HG03060 (cell line): ENCODE measurements at regions not wholly inside any gene's neighbourhood (a gene's known extent, or its start where the extent isn't known, plus 50 kb on each side); places are given as distances from the start of the nearest gene placed in this dataset.

Source experiments
- ATAC-seq: cut with Tn5 transposase; IDR thresholded peaks from one replicate; pipeline ENCODE4 v1.9.1; 2021; ENCODE audit warnings: low read depth, moderate number of reproducible peaks; ENCODE audit not compliant: unreplicated experiment

DNA sequence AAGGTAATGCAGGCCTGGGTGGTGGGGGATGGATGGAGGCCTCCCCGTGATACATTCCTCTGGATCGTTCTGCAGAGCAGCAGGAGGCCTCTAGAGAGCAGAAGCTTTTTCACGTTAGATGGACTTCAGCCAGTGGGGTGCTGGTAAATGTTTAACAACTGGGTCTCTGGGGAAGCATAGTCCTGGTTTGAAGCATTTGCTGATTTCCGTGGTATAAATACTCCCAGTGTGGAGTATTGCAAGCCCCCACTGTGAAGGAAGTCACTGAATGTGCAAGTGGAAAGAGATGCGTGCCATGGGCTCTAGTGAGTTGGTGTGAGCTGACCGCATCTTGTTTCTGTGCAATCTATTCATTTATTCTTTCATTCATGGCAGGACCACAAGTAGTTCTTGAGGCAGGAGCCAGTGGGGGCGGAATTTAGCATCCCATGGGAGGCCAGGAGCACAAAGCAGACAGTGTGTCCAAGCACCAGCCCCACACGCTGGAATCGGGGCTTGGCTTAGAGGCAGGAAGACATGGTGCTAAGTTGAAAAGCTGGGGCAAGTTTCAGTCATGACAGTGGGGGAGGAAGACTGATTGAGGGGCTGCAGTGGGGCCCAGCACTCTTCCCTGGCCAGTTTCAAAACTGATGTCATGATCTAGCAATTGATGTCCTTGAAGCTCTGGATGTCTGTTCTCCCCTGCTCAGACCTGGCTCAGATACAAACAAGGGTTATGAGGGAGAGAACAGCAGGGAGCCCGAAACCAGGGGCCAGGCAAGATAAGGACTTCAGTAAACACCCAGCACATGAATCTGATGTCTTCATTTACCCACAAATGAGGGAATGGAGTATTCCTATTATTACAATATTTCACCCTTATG, 280.9 kb upstream of the LYZL1 start:
- no peak for ATAC-seq

DNA sequence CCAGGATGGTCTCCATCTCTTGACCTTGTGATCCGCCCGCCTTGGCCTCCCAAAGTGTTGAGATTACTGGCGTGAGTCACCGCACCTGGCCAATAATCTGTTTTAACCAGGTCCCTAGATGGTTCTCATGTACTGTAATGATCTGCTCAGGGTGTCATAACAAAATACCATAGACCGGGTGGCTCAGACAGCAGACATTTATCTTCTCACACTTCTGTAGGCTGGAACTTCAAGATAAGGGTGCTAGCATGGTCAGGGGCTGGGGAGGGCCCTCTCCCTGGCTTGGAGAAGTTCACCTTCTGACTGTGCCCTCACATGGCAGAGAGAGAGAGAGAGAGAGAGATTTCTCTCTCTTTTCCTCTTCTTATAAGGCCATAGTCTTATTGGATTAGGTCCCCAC, 279.4 kb upstream of the LYZL1 start:
- no peak for ATAC-seq

DNA sequence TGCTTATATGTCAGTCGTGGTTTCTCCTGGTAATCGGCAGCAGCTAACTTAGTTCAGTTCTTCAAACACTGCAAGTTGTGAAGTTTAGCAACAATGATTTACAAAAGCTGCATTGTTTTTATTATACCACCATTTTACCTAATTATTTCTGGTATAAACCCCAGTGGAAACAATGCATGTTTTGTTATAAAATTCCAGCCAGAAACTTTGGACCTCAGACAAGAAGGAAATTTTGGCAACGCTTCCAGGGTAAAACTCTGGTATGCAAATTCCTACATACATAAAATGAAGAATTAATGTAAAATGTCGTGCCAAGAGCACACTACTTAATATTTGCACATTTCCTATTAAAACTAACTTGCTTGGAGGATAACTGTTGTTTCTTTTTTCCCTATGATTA, 277.4 kb upstream of the LYZL1 start:
- ATAC-seq: no peak

DNA sequence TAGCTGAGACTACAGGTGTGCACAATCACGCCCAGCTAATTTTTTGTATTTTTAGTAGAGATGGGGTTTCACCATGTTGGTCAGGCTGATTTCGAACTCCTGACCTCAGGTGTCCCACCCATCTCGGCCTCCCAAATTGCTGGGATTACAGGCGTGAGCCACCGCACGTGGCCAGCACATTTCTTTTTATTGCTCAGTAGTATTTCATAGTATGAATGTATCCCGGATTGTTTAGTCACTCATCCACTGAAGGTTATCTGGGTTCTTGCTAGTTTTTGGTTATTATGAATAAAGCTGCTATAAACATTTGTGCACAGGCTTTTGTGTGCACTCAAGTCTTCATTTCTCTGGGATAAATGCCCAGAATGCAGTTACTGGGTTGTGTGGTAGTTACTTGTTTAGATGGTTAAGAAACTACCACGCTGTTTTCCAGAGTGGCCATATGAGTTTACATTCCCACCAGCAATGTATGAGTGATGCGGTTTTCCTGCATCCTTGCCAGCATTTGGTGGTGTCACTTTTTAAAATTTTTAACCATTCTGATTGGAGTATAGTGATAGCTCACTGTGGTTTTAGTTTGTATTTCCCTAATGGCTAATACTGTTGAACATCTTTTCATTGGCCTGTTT, 275.8 kb upstream of the LYZL1 start:
- no peak for ATAC-seq

DNA sequence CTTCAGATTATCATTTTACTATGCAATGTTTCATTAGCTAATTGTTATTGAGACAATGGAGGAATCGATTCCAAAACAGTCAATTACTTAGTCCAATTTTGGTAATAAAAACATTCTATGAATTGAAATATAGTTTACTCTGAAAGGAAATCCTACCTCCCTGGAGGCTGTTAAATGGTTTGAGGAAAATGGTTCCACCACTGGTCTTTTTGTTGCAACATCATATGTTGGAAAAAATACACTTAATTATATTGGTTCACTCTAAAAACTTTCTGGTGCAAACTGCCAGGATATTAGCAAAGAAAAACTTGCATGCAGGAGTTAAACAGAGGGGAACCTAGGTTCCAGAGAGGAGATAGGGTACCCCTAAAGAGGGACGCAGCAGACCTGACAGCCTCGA, 267.3 kb upstream of the LYZL1 start:
- no peak for ATAC-seq

DNA sequence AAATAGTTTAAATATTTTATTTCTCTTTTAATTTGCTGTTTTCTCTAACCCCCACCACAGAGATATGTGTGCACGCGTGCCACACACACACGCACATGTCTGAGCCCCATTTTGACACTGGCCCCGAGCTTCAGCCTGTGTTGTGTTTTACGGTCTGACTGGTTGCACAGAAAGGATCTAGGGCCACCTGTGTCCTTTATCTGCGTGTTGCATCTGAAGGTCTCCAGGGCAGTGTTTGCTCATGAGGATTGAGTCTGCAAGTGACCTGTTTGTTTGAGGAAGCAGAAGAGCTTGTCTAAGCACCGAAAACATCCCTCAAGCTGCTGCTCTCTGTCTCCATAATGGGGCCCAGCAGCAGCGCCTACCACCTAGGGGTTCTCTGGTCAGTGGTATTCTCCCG, 266.4 kb upstream of the LYZL1 start:
- no peak for ATAC-seq

DNA sequence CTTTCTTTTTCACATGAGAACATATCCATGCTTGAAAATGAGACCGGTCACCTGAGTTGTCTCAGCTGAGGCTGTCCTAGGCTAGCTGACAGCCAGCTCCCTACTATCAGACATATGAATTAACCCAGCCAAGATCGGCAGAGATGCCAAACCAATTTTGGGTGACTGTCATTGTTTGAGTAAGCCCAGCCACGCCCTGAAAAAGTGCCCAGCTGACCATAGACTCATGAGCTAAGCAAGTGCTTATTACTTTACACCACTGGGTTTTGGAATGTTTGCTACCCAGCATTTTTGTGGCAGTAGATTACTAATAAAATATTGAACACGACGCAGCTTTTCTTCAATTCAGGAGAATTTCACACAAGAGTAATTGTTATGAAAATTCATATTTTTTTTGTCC, 265.2 kb upstream of the LYZL1 start:
- ATAC-seq: no peak

DNA sequence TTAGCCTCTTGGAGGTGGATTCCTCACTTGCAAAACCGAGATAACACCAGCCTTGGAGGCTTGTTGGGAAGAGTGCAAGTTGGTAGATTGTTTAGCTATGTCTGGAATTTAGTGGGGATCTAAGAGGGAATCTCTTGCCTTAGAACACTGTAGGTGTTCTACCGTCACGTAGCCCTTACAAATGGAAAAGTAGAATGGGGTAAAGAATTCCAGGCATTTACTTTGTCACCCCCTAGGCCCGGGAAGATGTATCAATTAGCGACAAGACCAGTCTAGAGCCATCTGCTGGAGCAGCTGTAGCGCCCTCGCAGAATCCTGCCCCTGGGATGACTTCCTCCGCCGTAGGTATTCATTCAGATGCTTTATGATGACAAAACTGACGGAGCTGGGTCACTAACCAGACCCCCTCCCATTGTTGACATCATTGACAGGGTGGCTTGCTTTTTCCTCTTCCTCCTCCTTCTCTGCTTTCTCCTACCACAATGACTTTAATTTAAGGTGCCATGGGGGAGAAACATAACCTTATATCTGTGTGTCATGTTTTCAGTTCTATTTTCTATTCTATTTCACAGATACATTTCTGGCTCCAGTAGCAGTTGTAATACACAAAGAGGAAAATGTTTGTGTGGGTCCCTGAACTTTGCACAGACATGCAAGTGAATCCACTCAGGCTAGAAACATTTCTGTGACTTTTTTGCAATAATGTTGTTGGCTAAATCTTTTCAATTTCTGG, 262.6 kb upstream of the LYZL1 start:
- no peak for ATAC-seq

DNA sequence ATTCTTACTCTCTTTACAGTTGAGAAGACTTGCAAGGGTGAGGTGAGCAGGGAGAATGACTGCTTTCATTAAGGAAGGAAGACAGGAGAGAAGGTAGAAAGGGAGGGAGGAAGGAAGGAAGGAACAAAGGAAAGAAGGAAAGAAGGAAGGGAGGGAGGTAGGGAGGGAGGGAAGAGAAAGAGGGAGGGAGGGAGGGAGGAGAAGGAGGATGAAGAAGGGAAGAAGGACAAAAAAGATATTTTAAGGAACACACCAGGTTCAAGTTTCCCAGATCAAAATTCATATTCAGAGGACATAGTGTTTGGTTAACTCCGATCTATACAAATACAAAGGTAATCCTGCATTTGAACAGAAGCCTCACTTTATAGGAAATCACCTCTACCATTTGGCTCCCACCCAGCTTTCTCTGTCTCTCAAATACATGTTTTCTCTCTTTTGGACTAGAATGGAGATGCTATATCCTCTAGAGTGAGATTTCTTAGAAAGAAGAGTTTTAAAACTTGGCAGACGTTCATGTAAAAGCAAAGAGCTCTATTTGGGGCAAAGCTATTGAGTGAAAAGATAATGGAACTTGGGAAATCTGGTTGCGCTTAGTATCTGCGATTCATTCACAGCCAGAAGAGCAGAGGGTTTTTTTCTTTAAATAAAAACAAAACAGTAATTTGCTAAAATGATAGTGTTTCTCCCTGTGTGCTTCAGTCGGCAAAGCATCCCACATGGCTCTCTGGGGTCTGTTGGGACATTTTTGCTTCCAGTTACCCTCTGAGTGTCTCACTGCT, 261.9 kb upstream of the LYZL1 start:
- ATAC-seq: no peak

DNA sequence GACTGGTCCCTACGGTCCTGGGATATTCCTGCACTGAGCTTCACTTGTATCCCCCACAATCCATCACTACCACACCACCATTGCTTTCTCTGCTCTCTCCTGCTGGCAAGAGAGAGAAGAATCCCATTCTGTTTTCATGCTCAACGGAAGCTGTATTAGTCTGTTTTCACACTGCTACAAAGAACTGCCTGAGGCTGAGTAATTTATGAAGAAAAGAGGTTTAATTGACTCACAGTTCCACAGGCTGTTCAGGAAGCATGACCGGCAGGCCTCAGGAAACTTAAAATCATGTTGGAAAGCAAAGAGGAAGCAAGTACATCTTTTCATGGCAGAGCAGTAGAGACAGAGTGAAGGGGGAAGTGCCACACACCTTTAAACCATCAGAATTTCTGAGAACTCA, 260.4 kb upstream of the LYZL1 start:
- no peak for ATAC-seq

DNA sequence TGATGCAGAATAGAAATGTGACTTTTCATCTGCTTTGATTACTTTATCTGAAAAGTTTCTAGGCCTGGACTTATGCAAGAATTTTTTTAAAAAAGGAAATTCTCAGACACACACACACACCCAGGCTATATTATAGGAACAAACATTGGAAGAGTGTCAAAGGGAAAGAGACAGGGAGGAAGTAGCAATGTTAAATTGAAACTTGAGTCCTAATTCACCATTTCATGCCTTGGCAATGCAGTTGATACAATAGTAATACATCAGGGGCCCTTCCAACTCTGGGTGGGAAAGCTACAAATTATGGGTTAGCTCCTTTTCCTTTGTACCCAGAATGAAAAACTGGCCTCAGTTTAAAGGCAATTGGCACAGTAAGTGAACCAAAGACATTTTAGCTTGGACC, 258.0 kb upstream of the LYZL1 start:
- ATAC-seq: no peak

DNA sequence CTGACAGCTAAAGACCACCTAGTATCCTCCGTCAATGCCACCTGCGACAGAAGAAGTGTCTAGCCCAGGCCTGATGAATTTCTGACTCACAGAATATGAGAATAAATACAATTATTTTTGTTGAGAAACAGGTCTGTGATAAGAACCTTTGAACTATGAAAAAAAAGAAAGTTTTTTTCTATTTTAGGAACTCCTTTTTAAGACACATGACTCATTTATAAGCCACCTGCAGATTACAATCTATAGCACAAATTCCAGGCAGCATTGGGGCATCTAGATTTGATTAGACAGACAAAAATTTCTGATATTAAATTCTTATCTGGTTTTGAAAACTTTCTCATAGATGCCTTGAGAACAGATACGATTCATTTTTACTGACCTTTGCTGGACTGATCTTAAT, 256.7 kb upstream of the LYZL1 start:
- ATAC-seq: no peak

DNA sequence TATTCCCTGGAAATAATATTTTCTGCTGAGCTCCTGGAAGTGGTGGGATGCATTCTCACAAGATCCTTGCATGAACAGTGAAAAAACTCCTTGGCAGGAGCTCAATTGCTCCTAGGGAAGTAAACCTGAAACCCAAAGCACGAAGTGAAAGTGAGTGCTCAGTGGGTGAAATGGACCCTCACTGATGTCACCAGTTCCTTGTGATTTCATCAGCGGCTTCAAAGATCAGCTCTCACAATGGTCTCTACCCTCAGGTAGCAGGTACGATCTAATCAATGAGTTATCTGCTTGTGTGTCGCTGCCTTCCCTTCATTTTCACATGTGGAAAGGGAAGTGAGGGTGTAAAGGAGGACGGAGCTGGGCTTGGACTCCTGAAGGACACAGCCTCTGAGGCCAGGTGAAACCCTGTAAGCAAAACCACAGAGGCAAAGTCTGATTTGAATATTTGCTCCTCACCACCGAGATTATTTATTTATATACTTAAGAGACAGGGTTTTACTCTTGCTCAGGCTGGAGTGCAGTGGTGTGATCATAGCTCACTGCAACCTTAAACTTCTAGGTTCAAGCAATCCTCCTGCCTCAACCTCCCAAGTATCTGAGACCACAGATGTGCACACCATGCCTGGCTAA, 255.4 kb upstream of the LYZL1 start:
- peak; percentile 44 for ATAC-seq

DNA sequence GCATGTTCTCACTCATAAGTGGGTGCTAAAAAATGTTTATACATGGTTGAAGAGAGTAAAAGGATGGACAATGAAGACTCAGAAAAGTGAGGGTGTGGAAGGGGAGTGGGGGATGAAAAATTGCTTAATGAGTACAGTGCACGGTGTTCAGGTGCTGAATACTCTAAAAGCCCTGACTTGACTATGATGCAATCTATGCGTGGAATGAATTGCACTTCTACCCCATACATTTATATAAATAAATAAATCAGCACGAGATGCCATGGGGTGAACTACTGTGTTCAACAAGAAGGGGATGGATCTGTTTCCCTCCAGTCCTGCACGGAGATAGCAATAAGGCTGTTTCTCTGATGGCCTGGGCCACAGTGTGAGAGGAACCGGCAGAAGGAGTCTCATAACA, 254.3 kb upstream of the LYZL1 start:
- no peak for ATAC-seq

DNA sequence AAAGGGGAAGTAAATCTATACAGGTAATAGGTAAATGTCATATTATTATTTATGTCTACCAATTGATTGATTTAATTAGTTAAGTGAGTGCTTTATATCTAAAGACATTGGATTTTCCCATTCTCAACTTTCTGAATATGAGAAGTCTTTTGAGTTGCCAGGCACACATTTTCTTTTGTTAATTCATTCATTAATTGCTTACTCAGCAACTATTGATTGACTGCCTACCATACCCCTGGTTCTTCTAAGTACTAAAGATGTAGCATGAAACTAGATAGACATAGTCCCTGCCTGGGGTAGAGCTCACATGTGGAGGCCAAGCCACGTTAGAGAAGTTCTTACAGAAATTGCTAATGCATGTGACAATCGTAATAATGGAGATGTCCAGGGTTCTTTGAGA, 253.1 kb upstream of the LYZL1 start:
- ATAC-seq: no peak

DNA sequence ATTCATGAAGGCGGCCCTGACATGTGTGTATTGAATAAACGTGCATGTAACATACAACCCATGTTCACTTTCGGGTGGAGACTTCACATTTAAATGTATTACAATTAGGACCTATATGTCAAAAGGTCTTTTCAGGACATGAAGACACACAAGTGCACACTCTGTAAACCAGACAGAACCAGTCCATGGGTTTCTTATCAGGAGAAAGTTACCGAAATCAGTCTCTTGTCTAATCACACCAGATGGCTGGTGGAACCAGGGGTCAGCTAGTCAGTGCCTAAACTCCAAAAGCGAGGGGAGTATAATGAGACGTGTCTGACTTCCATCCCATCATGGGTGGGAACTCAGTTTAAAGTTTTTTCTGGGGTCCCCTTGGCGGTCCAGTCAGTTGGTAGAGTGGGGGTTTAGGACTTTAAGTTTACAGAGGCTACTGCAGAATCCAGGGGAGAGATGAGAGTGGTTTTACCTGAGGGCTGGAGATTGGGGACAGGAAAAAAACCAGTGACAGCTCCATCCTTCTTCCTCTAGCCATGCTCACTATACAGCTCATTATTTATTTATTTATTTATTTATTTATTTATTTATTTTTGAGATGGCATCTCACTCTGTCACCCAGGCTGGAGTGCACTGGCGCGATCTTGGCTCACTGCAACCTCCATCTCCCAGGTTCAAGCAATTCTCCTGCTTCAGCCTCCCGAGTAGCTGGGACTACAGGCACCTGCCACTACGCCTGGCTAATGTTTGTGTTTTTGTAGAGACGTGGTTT, 251.3 kb upstream of the LYZL1 start:
- no peak for ATAC-seq

DNA sequence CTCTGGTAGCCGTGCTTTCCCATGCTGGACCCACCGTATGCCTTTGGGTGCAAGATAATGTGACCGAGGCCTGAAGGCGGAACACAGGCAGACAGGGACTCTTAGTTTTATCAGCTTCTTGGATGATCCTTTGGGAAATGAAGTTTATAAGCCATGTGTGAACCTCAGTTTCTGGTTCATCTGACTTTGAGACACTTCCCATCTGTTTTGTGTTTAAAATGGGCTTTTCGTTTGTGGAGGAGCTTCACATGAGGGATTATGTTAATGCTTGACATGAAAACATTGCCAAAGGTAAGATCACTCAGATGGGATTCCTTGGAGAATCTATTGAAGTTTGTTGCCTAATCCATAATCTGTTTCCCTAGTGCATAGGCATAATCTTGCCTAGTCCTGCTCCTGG, 249.8 kb upstream of the LYZL1 start:
- no peak for ATAC-seq

DNA sequence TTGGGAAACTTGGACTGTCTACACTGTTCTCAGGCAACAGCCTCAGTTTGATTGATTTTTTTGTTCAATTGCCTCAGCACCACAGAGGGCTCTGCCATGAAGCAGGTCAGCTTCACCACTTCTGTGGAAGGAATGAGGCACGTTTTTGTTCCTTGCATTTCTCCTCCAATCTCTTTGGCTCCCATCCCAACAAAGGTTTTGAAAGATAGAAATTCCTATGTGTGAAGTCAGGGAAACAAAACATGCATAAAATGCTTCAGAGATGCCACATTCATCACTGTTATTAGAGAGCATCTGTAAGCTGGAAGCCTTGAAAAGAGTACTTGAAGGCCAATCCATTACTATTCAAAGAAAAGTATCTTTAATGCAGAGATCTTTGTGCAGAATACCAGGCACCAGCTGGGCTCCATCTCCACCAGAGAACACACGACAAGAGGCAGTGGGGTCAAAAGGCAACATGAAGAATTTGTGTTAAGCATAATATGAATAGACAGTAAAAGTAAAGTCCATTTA, 249.1 kb upstream of the LYZL1 start:
- no peak for ATAC-seq

DNA sequence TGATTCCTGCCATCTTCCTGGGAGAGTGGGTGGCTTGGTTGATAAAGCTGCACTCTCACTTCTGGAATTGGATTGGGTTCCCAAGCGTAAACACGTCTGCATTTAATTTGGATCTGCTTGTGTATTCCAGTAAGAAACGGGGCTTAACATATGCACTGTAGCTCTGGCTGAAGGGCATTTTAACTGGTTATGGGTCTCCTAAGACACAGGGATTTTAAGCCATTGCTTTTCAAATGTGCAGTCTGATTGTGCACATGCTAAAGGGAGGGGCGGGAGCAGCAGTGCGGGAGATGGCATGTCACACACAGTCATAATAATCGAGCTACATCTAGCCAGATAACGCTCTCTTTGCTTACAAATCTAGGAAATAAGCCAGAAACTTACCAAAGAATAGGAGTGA, 247.3 kb upstream of the LYZL1 start:
- ATAC-seq: no peak

DNA sequence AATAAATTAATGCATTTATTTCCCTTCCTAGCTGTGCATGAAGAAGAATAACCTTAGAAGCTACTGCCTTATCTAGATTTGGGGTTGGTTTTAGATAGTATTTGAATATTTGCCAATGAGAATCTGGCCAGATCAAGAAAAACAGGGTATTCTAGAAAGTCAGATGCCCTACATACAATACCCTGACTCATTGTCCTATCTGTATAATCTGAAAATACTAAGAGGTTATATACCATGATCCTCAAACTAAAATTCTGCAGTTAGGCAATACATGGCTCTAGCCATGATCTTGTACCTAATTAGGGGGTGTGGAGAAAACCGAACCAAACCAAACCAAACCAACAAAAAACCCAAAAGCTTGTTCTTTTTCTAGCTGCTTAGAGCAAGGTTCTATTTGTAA, 240.4 kb upstream of the LYZL1 start:
- no peak for ATAC-seq
